ENCODE measurements at regions not wholly inside any gene's neighbourhood (a gene's known extent, or its start where the extent isn't known, plus 50 kb on each side); places are given as distances from the start of the nearest gene placed in this dataset.

- TF ChIP-seq CTCF (IDR thresholded peaks at IDR 0.05 in 8 of 11, conservative IDR thresholded peaks at IDR 0.05 in 3 of 11) (no peak), POLR2AphosphoS5 (IDR thresholded peaks at IDR 0.05) (no peak)
Measured at GRCh38 chr12:127981875-127982274, 285.1 kb upstream of the TMEM132C start.
